IMR-90 (cell line): ENCODE measurements at regions not wholly inside any gene's neighbourhood (a gene's known extent, or its start where the extent isn't known, plus 50 kb on each side); places are given as distances from the start of the nearest gene placed in this dataset.

Source experiments
- ATAC-seq: fragments of 200-7000 bp; cut with Tn5 transposase; 2 replicates; pipeline ENCODE4 v1.9.1; 2020; ENCODE audit warnings: low read depth, mild to moderate bottlenecking, moderate library complexity
- BruUV-seq: library from RNA; stranded (reverse); fragments of 400-500 nt; replicated peaks from 2 replicates; lab custom pipeline; 2021; lab: Mats Ljungman, UMichigan
- CTCF ChIA-PET: fragments of 300-600 bp; formaldehyde crosslinking; extraction: SDS; loops from one replicate; lab custom pipeline; 2021; ENCODE audit warnings: antibody characterized with exemption; lab: Yijun Ruan, JAX
- POLR2A ChIA-PET: fragments of 300-600 bp; sonication (Branson Sonifier 250); formaldehyde crosslinking; loops from one replicate; lab custom pipeline; 2022; ENCODE audit warnings: antibody characterized with exemption; ENCODE audit not compliant: unreplicated experiment; lab: Charles Lee
- DNase-seq: peaks from one replicate; pipeline ENCODE4 v3.0.0; 2013
- H2AFZ ChIP-seq: replicated peaks from 2 replicates; pipeline ENCODE3; 2013; ENCODE audit warnings: low read length, mild to moderate bottlenecking; ENCODE audit not compliant: poor library complexity
- H2AK5ac ChIP-seq: 2 replicates; pipeline ENCODE4 v1.6.1; 2013; ENCODE audit warnings: low read depth, low read length, inconsistent platforms
- H2AK9ac ChIP-seq: replicated peaks from 2 replicates; pipeline ENCODE3; 2013; ENCODE audit warnings: mild to moderate bottlenecking, low read depth, low read length, moderate library complexity; ENCODE audit not compliant: poor library complexity
- H2BK120ac ChIP-seq: 2 replicates; pipeline ENCODE4 v1.6.1; 2013; ENCODE audit warnings: low read depth, low read length, inconsistent platforms
- H2BK15ac ChIP-seq: 3 replicates; pipeline ENCODE4 v1.6.1; 2013; ENCODE audit warnings: low read depth, low read length, inconsistent platforms
- H2BK20ac ChIP-seq: 2 replicates; pipeline ENCODE4 v1.6.1; 2013; ENCODE audit warnings: low read depth, mild to moderate bottlenecking, inconsistent platforms, low read length, moderate library complexity
- H2BK5ac ChIP-seq: 2 replicates; pipeline ENCODE4 v1.6.1; 2013; ENCODE audit warnings: mild to moderate bottlenecking, low read depth, low read length, inconsistent platforms; ENCODE audit not compliant: poor library complexity, severe bottlenecking
- H3K14ac ChIP-seq: replicated peaks from 2 replicates; pipeline ENCODE4 v1.6.1; 2013; ENCODE audit warnings: low read depth, low read length, inconsistent platforms
- H3K18ac ChIP-seq: 2 replicates; pipeline ENCODE4 v1.6.1; 2013; ENCODE audit warnings: low read depth, low read length, control low read depth
- H3K23ac ChIP-seq: 2 replicates; pipeline ENCODE4 v1.6.1; 2013; ENCODE audit warnings: low read depth, low read length, inconsistent platforms
- H3K27ac ChIP-seq: 2 replicates; pipeline ENCODE4 v1.5.1; 2013; ENCODE audit warnings: mild to moderate bottlenecking, control low read depth, low read length; ENCODE audit not compliant: insufficient read depth
- H3K27me3 ChIP-seq: 2 replicates; pipeline ENCODE4 v1.6.1; 2013; ENCODE audit warnings: low read length; ENCODE audit not compliant: control insufficient read depth, insufficient read depth
- H3K36me3 ChIP-seq: 2 replicates; pipeline ENCODE4 v1.6.1; 2013; ENCODE audit warnings: low read length, mixed read lengths; ENCODE audit not compliant: control insufficient read depth, insufficient read depth
- H3K4ac ChIP-seq: 2 replicates; pipeline ENCODE4 v1.6.1; 2013; ENCODE audit warnings: low read depth, low read length, inconsistent platforms
- H3K4me1 ChIP-seq: 2 replicates; pipeline ENCODE4 v1.6.1; 2013; ENCODE audit warnings: low read length, mixed read lengths; ENCODE audit not compliant: control insufficient read depth, insufficient read depth
- H3K4me2 ChIP-seq: 2 replicates; pipeline ENCODE4 v1.6.1; 2013; ENCODE audit warnings: low read depth, mild to moderate bottlenecking, control low read depth, low read length, moderate library complexity
- H3K4me3 ChIP-seq: 2 replicates; pipeline ENCODE4 v1.5.1; 2013; ENCODE audit warnings: low read depth, mild to moderate bottlenecking, control low read depth, low read length, moderate library complexity; ENCODE audit not compliant: insufficient read depth
- H3K56ac ChIP-seq: 2 replicates; pipeline ENCODE4 v1.6.1; 2013; ENCODE audit warnings: low read length, inconsistent platforms; ENCODE audit not compliant: insufficient read depth; ENCODE audit errors: extremely low read depth
- H3K79me1 ChIP-seq, 2 experiments: 2 replicates each; pipeline ENCODE4 v1.6.1; 2013; ENCODE audit warnings: low read length in 2 of 2, inconsistent platforms in 1 of 2, low read depth in 1 of 2
- H3K9ac ChIP-seq: 2 replicates; pipeline ENCODE4 v1.6.1; 2013; ENCODE audit warnings: low read depth, low read length, control low read depth
- H3K9me1 ChIP-seq: 2 replicates; pipeline ENCODE4 v1.6.1; 2013; ENCODE audit warnings: low read length, inconsistent platforms; ENCODE audit not compliant: insufficient read depth
- H3K9me3 ChIP-seq: 2 replicates; pipeline ENCODE4 v1.6.1; 2013; ENCODE audit warnings: low read length; ENCODE audit not compliant: control insufficient read depth, insufficient read depth
- H4K20me1 ChIP-seq: 2 replicates; pipeline ENCODE4 v1.6.1; 2013; ENCODE audit warnings: low read length, inconsistent platforms; ENCODE audit not compliant: insufficient read depth
- H4K5ac ChIP-seq: 2 replicates; pipeline ENCODE4 v1.6.1; 2013; ENCODE audit warnings: mild to moderate bottlenecking, low read depth, low read length, control low read depth
- H4K8ac ChIP-seq, 2 experiments: 2 replicates each; pipeline ENCODE4 v1.6.1; 2013; ENCODE audit warnings: low read depth in 2 of 2, low read length in 2 of 2, control low read depth in 1 of 2, inconsistent platforms in 1 of 2
- H4K91ac ChIP-seq: 2 replicates; pipeline ENCODE4 v1.6.1; 2013; ENCODE audit warnings: low read depth, low read length, inconsistent platforms; ENCODE audit not compliant: insufficient read depth
- CHD1 ChIP-seq: IDR thresholded peaks from 2 replicates; pipeline ENCODE4 v1.6.1; 2012; ENCODE audit warnings: low read depth, low read length, improper control_type of control experiment
- ELK1 ChIP-seq: fragments of 150-350 bp; IDR thresholded peaks from 2 replicates; pipeline ENCODE4 v1.6.1; 2016; ENCODE audit warnings: low read depth, mild to moderate bottlenecking, low read length, moderate library complexity, borderline replicate concordance
- RAD21 ChIP-seq: IDR thresholded peaks from 2 replicates; pipeline ENCODE4 v1.6.1; 2012; ENCODE audit warnings: low read length, improper control_type of control experiment
- SMC3 ChIP-seq: fragments of 150-350 bp; IDR thresholded peaks from 2 replicates; pipeline ENCODE4 v1.6.1; 2016; ENCODE audit warnings: low read depth, mild to moderate bottlenecking, antibody characterized with exemption, low read length, moderate library complexity
- WGBS, 2 experiments: methylation state at CpG; one replicate each; pipeline versions ENCODE4 v1.1.5 to v1.1.7; 2013; ENCODE audit warnings: missing lambda C conversion rate in 2 of 2; ENCODE audit not compliant: insufficient read length in 1 of 2; ENCODE audit errors: extremely low coverage in 2 of 2; 5-methylcytosine and 5-hydroxymethylcytosine counted together
- dilution Hi-C: fragments of 300-500 bp; cut with HindIII; formaldehyde crosslinking; loops from one replicate; pipeline ENCODE4 v1.14.3; 2018; ENCODE audit warnings: low sequenced_read_pairs; ENCODE audit not compliant: unreplicated experiment
- in situ Hi-C: fragments of 300-500 bp; cut with MboI; formaldehyde crosslinking; loops from 3 replicates; pipeline ENCODE4 v1.14.3; 2019; ENCODE audit warnings: low sequenced_read_pairs, inconsistent platforms, mixed read lengths
- intact Hi-C: fragments of 100-400 bp; cut with micrococcal nuclease; formaldehyde crosslinking; loops from 2 replicates; pipeline ENCODE4 v1.10.0; 2022

GRCh38 chr2:208977582-208977981, 446.3 kb upstream of the MAP2 start:
- H3K23ac ChIP-seq = no peak overlapping the region
- H2AK5ac ChIP-seq = no peak overlapping the region
- H3K36me3 ChIP-seq = no peaks in the 10 kb centered on the region
- no peak overlapping the region for H3K4ac ChIP-seq
- H3K79me1 ChIP-seq = no peaks in the 10 kb centered on the region
- H2AFZ ChIP-seq = no peak overlapping the region
- H3K9me1 ChIP-seq = no peaks in the 10 kb centered on the region
- H2BK120ac ChIP-seq = no peak overlapping the region
- no peak overlapping the region for H2AK9ac ChIP-seq
- ChIA-PET POLR2A (no interaction called here), CTCF (no interaction called here)
- no peaks in the 10 kb centered on the region for H3K4me1 ChIP-seq
- TF ChIP-seq SMC3 = no peak
- no peak for TF ChIP-seq ELK1
- TF ChIP-seq RAD21 = no peak
- no peak for TF ChIP-seq CHD1
- H4K91ac ChIP-seq = no peak overlapping the region
- no peak overlapping the region for H2BK15ac ChIP-seq
- intact Hi-C loops (no loop called here), dilution Hi-C loops (no loop called here), in situ Hi-C loops (no loop called here)
- H3K27ac ChIP-seq = no peak overlapping the region
- H4K5ac ChIP-seq = no peak overlapping the region
- H3K9ac ChIP-seq = no peak overlapping the region
- ATAC-seq (no peak), DNase-seq (no peak)
- H3K18ac ChIP-seq = no peak overlapping the region
- H4K8ac ChIP-seq = no peak overlapping the region
- peaks cover 6% of the 10 kb centered on the region for H3K9me3 ChIP-seq
- H2BK5ac ChIP-seq = no peak overlapping the region
- H2BK20ac ChIP-seq = no peak overlapping the region
- no peaks in the 10 kb centered on the region for H4K20me1 ChIP-seq
- H3K27me3 ChIP-seq = no peaks in the 10 kb centered on the region
- H3K4me2 ChIP-seq = no peak overlapping the region
- H3K14ac ChIP-seq = no peak overlapping the region
- no CpG with 5 or more reads among the region's 2 CpGs for WGBS, 2 experiments
- H3K4me3 ChIP-seq = no peak overlapping the region
- no TSS peak for BruUV-seq
- no peak overlapping the region for H3K56ac ChIP-seq
